Gastroesophageal sphincter (tissue), 4 donors: ENCODE measurements at regions not wholly inside any gene's neighbourhood (a gene's known extent, or its start where the extent isn't known, plus 50 kb on each side); places are given as distances from the start of the nearest gene placed in this dataset.

Experiments
- ATAC-seq: fragments of 150-250 bp; one replicate; pipeline ENCODE4 v1.9.1; 2016; ENCODE audit warnings: mild to moderate bottlenecking, moderate library complexity
- H3K27ac ChIP-seq, 4 donors: fragments of 200-600 bp; sonication (generic) in 3 of 4; 1 replicate in 3 of 4; 2 replicates in 1 of 4; pipeline ENCODE4 v1.5.1; 2016 to 2019
- H3K27me3 ChIP-seq: fragments of 200-600 bp; sonication (generic); one replicate; pipeline ENCODE4 v1.5.1; 2019
- H3K36me3 ChIP-seq, 2 donors: fragments of 200-600 bp; sonication (generic); one replicate each; pipeline ENCODE4 v1.5.1; 2019; ENCODE audit warnings: control low read depth in 1 of 2
- H3K4me1 ChIP-seq, 3 donors: fragments of 200-600 bp; sonication (generic); 1 replicate in 2 of 3; 2 replicates in 1 of 3; pipeline ENCODE4 v1.5.1; 2016 to 2019; ENCODE audit warnings: control low read depth in 2 of 3
- H3K4me3 ChIP-seq, 2 donors: fragments of 200-600 bp; sonication (generic); one replicate each; pipeline ENCODE4 v1.5.1; 2019; ENCODE audit warnings: mild to moderate bottlenecking in 1 of 2, moderate library complexity in 1 of 2
- H3K9me3 ChIP-seq, 3 donors: fragments of 200-600 bp; sonication (generic); one replicate each; pipeline ENCODE4 v1.5.1; 2017 to 2019; ENCODE audit warnings: control low read depth in 2 of 3
- CTCF ChIP-seq, 4 experiments: fragments of 200-600 bp in 2 of 4; fragments of 450-650 bp in 2 of 4; sonication (generic) in 1 of 4; IDR thresholded peaks; one replicate each; pipeline ENCODE4 v1.5.1; 2017 to 2019; ENCODE audit warnings: antibody characterized with exemption in 4 of 4, mild to moderate bottlenecking in 2 of 4, moderate library complexity in 2 of 4
- EP300 ChIP-seq: sonication (generic); formaldehyde crosslinking; IDR thresholded peaks from one replicate; pipeline ENCODE4 v1.6.1; 2017; ENCODE audit warnings: antibody characterized with exemption, mild to moderate bottlenecking
- POLR2A ChIP-seq, 2 donors: fragments of 450-650 bp; IDR thresholded peaks; one replicate each; pipeline ENCODE4 v1.6.1; 2017; ENCODE audit warnings: antibody characterized with exemption in 2 of 2, mild to moderate bottlenecking in 2 of 2, moderate library complexity in 1 of 2
- POLR2AphosphoS5 ChIP-seq: sonication (generic); formaldehyde crosslinking; IDR thresholded peaks from one replicate; pipeline ENCODE4 v1.6.1; 2017; ENCODE audit warnings: antibody characterized with exemption
- WGBS, 2 donors: methylation state at CpG; one replicate each; pipeline ENCODE4 v1.1.5; 2018; ENCODE audit warnings: low coverage in 1 of 2; 5-methylcytosine and 5-hydroxymethylcytosine counted together

- ATAC-seq = no peak
- WGBS, 2 donors = 100% methylated on average over 1 of the region's 42 CpGs; no CpG with 5 or more reads in 1 of the 2 donors
Measured at GRCh38 chr5:97406946-97407676, 224.1 kb upstream of the RIOK2 start.

DNA sequence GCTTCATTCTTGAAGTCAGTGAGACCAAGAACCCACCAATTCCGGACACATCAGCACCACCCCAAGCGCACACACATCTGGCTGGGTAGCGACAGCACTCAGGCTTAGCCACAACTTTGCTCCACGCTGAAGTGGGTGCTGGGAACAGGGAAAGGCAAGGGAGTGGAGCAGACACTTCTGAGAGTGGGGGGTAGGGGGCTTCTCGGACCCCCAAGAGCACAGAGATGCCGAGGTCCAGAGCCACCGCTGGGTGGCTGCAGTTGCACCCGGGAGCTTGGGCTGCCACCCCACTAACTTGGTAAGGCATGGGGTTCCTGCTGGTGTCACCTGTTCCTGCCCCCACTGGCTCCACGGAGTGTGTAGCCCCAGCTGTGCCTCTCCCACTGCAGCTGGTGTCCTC lies 225.3 kb upstream of the RIOK2 start:
- Histone ChIP-seq H3K27ac (no peak overlapping the region), H3K36me3 (no peaks in the 10 kb centered on the region), H3K4me3 (no peak overlapping the region), H3K27me3 (no peaks in the 10 kb centered on the region), H3K4me1 (no peaks in the 10 kb centered on the region), H3K9me3 (peaks cover 0 to 8% (median 0%) of the 10 kb centered on the region in 3 donors)
- no peak for TF ChIP-seq CTCF (IDR thresholded peaks at IDR 0.05)
- no peak for TF ChIP-seq POLR2AphosphoS5
- no peak for TF ChIP-seq EP300
- no peak for TF ChIP-seq POLR2A (IDR thresholded peaks at IDR 0.05)
- WGBS, 2 donors = 80% methylated on average over 1 of the region's 9 CpGs; no CpG with 5 or more reads in 1 of the 2 donors
- ATAC-seq = no peak

More at GRCh38 chr5:97406946-97407676, 224.1 kb upstream of the RIOK2 start:
- H3K27ac ChIP-seq = no peak overlapping the region
- H3K4me1 ChIP-seq = no peaks in the 10 kb centered on the region
- no peak for TF ChIP-seq CTCF (IDR thresholded peaks at IDR 0.05)
- TF ChIP-seq POLR2A (IDR thresholded peaks at IDR 0.05) = no peak
- TF ChIP-seq EP300 = no peak
- TF ChIP-seq POLR2AphosphoS5 = no peak
- no peaks in the 10 kb centered on the region for H3K27me3 ChIP-seq
- H3K36me3 ChIP-seq = no peaks in the 10 kb centered on the region
- no peak overlapping the region for H3K4me3 ChIP-seq
- peaks cover 0 to 8% (median 0%) of the 10 kb centered on the region in 3 donors for H3K9me3 ChIP-seq

- Histone ChIP-seq H3K36me3 (no peaks in the 10 kb centered on the region), H3K27ac (no peak overlapping the region), H3K9me3 (no peaks in the 10 kb centered on the region), H3K4me3 (no peak overlapping the region), H3K4me1 (peaks cover 0 to 12% (median 0%) of the 10 kb centered on the region in 3 donors), H3K27me3 (no peaks in the 10 kb centered on the region)
- no peak for ATAC-seq
- TF ChIP-seq CTCF (IDR thresholded peaks at IDR 0.05) (no peak), POLR2A (IDR thresholded peaks at IDR 0.05) (no peak), POLR2AphosphoS5 (no peak), EP300 (no peak)
- 86 to 90% methylated on average over 2 of the region's 2 CpGs for WGBS, 2 donors
Measured at GRCh38 chr5:97412959-97413358, 229.9 kb upstream of the RIOK2 start.

DNA sequence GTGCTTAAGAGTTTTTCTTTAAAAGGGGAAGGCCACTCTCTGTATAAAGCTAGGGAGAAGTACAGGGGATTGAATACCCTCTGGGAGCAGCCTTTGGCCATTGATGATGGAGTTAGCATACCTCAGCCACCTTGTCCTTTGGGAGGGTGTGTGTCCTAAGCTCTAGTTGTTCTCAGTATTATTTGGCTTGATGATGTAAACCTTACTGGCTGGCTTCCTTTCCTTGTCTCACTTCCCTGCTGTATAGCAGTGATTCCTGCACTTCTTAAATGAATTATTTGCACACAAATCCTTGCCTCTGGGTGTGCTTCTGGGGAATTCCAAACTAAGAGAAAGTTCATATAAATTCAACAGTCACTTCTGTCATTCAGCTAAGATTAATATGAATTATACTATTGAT lies 234.9 kb upstream of the RIOK2 start:
- no peak overlapping the region for H3K27ac ChIP-seq
- H3K4me3 ChIP-seq = no peak overlapping the region
- no peaks in the 10 kb centered on the region for H3K36me3 ChIP-seq
- no peaks in the 10 kb centered on the region for H3K27me3 ChIP-seq
- TF ChIP-seq POLR2AphosphoS5 = no peak
- TF ChIP-seq POLR2A (IDR thresholded peaks at IDR 0.05) = no peak
- TF ChIP-seq EP300 = no peak
- no peak for TF ChIP-seq CTCF (IDR thresholded peaks at IDR 0.05)
- no peak for ATAC-seq
- H3K9me3 ChIP-seq = no peaks in the 10 kb centered on the region
- peaks cover 0 to 26% (median 0%) of the 10 kb centered on the region in 3 donors for H3K4me1 ChIP-seq

GRCh38 chr5:97418462-97418861 lies 235.4 kb upstream of the RIOK2 start:
- H3K4me3 ChIP-seq = no peak overlapping the region
- no peaks in the 10 kb centered on the region for H3K27me3 ChIP-seq
- no peak overlapping the region for H3K27ac ChIP-seq
- ATAC-seq = no peak
- no peak for TF ChIP-seq CTCF (IDR thresholded peaks at IDR 0.05)
- no peak for TF ChIP-seq EP300
- TF ChIP-seq POLR2AphosphoS5 = no peak
- no peak for TF ChIP-seq POLR2A (IDR thresholded peaks at IDR 0.05)
- H3K9me3 ChIP-seq = no peaks in the 10 kb centered on the region
- 0 to 38% methylated on average over 1 of the region's 1 CpG for WGBS, 2 donors
- H3K36me3 ChIP-seq = no peaks in the 10 kb centered on the region
- H3K4me1 ChIP-seq = peaks cover 0 to 26% (median 0%) of the 10 kb centered on the region in 3 donors
